Fibroblast of villous mesenchyme (primary cell): ENCODE measurements at regions not wholly inside any gene's neighbourhood (a gene's known extent, or its start where the extent isn't known, plus 50 kb on each side); places are given as distances from the start of the nearest gene placed in this dataset.
"Not testable (repeated sequence)": the region's sequence is repeated elsewhere in the genome, so short reads cannot be mapped to it uniquely, and the experiment has no call there.

Experiments used
- DNase-seq: peaks from one replicate; pipeline ENCODE4 v3.0.0-alpha.2; 2010; ENCODE audit warnings: low read depth
- H3K4me3 ChIP-seq: 2 replicates; pipeline ENCODE4 v1.5.1; 2011; ENCODE audit warnings: low read depth, mild to moderate bottlenecking, low read length
- TF ChIP-seq, protein P1 (sequence below): IDR thresholded peaks from 2 replicates; pipeline ENCODE4 v1.5.1; 2012; ENCODE audit warnings: low read depth, mild to moderate bottlenecking, low read length; ENCODE audit not compliant: insufficient read depth

DNA sequence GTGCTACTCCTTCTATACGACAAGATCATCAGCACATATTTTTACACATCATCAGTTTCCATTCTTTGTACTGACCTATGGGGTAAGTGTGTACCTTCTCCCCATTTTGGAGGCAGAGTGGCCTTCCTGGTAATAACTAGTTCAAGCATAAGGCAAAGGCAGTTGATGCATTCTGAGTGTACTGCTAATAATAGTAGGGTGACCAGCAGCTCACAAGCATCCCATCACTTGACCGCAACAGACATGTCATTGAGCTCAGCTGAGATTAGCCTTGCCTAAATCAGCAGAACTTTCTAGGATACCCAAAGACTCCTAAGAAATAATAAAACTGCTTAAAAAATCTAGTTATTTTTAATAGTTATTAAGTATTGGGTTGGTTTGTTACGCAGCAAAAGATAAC is 329.8 kb upstream of the FRG2C start:
- DNase-seq: no peak
- H3K4me3 ChIP-seq: no peak overlapping the region
- TF ChIP-seq, protein P1, sequence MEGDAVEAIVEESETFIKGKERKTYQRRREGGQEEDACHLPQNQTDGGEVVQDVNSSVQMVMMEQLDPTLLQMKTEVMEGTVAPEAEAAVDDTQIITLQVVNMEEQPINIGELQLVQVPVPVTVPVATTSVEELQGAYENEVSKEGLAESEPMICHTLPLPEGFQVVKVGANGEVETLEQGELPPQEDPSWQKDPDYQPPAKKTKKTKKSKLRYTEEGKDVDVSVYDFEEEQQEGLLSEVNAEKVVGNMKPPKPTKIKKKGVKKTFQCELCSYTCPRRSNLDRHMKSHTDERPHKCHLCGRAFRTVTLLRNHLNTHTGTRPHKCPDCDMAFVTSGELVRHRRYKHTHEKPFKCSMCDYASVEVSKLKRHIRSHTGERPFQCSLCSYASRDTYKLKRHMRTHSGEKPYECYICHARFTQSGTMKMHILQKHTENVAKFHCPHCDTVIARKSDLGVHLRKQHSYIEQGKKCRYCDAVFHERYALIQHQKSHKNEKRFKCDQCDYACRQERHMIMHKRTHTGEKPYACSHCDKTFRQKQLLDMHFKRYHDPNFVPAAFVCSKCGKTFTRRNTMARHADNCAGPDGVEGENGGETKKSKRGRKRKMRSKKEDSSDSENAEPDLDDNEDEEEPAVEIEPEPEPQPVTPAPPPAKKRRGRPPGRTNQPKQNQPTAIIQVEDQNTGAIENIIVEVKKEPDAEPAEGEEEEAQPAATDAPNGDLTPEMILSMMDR: no peak

DNA sequence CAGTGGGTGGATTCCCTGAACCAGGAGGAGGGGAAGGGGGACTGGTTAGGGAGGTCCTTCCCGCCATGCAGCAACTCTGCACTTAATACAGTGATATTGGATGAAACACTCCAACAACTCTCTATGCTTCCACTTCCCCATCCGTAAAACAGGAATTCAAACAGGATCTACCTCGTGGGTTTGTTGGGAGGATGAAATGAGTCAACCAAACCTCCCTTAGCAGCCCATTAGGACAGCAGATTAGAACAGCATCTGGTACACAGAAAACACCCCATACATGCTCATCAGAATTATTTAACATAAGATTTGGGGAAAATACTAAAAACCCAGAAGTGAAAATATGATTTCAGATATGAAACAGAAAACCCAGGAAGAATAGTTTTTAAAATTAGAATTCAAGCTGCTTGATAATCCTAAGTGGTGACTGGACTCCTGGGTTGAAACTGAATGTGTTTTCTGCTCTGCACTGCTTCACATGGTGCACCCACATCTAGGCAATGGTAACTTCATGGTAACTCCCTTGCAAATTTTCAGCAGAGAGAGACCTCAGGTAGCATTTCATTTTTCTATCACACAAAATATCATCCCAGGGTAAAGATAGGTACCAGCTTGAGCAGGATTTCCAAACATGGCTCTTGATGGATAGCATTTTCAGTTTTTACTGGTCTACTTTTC is 326.8 kb upstream of the FRG2C start:
- no peak overlapping the region for H3K4me3 ChIP-seq
- no peak for DNase-seq
- TF ChIP-seq, protein P1: no peak

DNA sequence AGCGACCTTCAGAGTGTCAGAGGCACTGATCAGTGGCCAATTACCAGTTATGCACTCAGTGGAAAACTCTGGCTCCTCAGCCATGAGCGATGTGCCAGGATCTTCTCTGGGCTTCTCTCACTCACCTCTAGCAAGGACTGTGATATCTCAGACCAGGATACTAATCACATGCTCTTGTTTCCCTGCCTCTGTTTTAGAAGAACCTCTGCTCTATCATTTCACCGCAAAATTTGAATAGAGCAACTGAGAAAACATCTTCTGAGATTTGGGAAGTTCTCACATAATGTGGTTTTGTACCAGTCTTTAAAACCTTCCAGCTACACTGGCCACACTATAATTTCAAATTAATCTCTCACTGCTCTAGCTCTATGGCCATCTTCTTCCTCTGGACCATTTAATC is 325.8 kb upstream of the FRG2C start:
- no peak overlapping the region for H3K4me3 ChIP-seq
- TF ChIP-seq, protein P1: no peak
- DNase-seq: no peak

DNA sequence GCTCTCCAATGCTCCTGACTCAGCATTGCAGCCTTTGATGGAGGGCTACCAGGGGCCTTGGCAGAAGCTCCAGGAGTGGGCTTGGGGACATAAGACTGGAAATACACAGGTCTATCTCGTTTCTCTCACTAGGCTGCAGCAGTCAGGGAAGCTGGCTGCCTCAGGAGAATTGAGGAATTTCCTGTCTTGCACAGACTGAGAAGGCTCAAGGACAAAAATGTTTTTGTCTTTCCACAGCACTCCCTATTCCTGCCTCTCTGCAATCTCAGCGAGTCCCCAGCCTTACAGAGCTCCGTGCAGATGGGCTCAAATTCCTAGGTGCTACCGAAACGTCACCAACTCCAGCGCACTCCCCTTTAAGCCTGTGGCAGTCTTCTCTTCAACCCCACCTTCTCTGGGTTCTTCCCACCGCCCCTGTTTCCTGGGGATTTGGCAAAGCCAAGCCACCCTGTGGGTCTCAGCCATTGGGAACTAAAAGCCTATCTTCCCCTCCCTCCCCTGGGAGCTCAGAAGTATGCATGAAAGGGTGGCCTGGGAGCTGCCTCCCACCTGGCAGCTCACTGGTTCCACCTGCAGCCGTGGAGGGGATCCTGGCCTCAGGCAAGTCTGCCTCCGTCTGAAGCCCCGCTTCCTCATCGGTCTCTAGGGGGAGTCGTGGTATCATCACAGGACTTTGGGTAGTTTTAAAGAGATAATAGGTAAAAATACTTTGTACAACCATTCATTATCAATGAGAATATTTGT is 322.6 kb upstream of the FRG2C start:
- no peak overlapping the region for H3K4me3 ChIP-seq
- DNase-seq: no peak
- TF ChIP-seq, protein P1: no peak

DNA sequence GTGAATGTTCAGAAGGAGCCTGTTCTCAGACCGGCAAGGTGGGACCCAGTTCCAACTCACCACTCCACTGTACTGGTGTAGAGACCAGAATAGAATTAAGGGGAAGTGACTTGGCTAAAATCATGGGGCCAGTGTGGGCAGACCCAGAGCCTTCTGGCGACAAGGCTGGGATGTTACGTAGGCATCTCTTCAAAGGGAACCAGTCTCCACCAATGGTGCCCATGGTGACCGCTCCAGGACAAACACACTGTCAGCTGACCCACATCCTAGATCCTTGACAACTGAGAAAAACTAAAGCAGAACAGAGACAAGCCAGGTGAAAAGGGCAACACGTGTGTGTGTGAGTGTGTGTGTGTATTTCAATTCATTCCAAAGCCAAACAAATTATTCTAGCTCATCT is 321.7 kb upstream of the FRG2C start:
- H3K4me3 ChIP-seq: no peak overlapping the region
- TF ChIP-seq, protein P1: no peak
- no peak for DNase-seq

DNA sequence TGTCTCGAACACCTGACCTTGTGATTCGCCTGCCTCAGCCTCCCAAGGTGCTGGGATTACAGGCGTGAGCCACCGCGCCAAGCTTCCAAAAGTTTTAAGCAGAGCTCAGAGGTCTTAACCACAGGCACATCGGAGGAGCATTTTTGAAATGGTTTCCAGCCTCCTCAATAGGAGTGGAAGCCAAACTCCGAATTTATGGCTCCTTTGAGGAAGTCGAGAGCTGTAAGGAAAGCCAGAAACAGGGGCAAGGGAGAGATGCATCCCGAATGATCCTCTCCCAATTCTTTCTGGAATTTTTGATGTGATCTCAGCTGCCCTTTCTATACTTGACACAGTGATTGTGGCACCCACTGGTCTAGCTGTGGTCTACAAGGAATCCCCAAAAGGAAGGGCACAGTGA is 313.6 kb upstream of the FRG2C start:
- not testable (repeated sequence) for DNase-seq, H3K4me3 ChIP-seq

DNA sequence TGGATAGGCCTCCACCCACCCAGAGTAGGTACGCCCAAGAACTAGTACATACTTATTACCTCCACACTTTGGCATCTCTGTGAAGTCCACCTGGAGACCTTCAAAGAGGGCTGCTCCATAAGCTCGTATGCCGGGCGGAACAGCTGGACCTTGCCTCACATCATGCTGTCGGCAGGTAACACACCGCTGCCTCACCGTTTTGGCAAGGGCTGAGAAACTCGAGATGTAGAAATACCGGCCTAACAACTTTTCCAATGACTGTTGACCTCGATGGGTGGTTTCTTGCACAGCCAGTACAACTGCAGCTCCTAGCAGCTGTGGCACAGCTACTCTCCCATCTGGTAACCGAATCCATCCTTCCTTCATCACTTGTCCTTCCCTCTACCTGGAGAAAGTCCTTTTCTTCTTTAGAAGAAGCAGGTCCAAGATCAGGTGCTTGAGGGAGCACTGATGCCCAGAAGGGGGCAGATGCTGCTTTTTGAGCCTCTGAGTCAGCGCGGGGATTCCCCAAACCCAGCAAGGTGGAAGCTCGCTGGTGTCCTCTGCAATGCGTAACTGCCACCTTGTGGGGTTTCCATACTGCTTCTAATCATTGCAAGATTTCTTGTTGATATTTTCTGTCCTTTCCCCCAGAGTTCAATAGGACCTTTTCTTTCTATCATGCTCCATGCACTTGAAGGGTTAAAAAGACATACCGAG is 301.9 kb upstream of the FRG2C start:
- not testable (repeated sequence) for DNase-seq, H3K4me3 ChIP-seq

DNA sequence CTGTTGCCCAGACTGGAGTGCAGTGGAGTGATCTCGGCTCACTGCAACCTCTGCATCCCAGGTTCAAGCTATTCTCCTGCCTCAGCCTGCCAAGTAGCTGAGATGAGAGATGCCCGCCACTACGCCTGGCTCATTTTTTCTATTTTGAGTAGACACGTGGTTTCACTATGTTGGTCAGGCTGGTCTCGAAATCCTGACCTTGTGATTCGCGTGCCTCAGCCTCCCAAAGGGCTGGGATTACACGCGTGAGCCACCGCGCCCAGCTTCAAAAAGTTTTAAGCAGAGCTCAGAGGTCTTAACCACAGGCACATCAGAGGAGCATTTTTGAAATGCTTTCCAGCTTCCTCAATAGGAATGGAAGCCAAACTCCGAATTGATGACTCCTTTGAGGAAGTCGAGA is 291.2 kb upstream of the FRG2C start:
- H3K4me3 ChIP-seq, DNase-seq: not testable (repeated sequence)

DNA sequence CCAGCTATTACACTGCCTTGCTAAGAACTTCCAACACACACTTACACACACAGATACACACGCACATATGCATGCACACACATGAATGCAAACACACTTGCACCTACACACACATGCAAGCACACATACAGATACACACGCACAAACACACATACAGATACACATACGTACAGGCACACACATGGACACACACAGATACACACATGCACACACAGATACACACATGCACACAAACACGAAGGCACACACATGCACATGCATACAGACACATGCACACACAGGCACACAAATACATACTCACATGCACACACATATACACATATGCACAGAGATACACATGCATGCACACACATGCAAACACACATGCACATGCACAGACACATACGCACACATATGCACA is 284.3 kb upstream of the FRG2C start:
- H3K4me3 ChIP-seq, DNase-seq: not testable (repeated sequence)
